ENCODE measurements at regions not wholly inside any gene's neighbourhood (a gene's known extent, or its start where the extent isn't known, plus 50 kb on each side); places are given as distances from the start of the nearest gene placed in this dataset.

DNA sequence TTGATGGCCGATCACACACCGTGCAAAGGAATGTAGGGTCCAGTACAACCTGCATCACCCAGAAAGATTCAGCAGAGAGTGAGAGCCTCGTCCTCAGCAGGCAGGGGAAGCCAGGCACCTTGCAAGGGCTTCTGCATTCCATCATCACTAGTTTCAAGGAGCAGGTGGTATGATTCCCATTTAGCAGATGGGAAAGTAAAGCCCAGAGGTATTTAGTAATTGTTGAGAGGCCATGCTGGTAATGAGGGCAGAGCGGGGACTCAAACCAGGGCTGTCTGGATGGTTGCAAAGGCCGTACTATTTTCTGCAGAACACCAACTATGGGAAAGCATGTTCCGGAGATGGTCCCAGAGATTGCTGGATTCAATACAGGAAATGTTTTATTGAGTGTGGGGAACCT lies 65.8 kb upstream of the MRTFB start:
- no peak for TF ChIP-seq POLR2AphosphoS5 (IDR thresholded peaks at IDR 0.05; ENCODE audit: low read depth, low read length)
- TF ChIP-seq SPI1 (IDR thresholded peaks at IDR 0.05; ENCODE audit: low read depth, low read length): no peak
- no peak for TF ChIP-seq POLR2A (IDR thresholded peaks at IDR 0.05; ENCODE audit: low read depth, low read length)

Measured in GM12891 (cell line).